HAP-1 (cell line): ENCODE measurements at regions not wholly inside any gene's neighbourhood (a gene's known extent, or its start where the extent isn't known, plus 50 kb on each side); places are given as distances from the start of the nearest gene placed in this dataset.
"Not testable (repeated sequence)": the region's sequence is repeated elsewhere in the genome, so short reads cannot be mapped to it uniquely, and the experiment has no call there.

Experiments
- DNase-seq, 2 experiments: peaks; one replicate each; pipeline ENCODE4 v3.0.0-alpha.2; 2016 to 2020; ENCODE audit warnings: low spot score in 2 of 2
- H3K27me3 ChIP-seq: fragments of 250-450 bp; sonication (Bioruptor Pico); 2 replicates; pipeline ENCODE4 v1.5.1; 2020; ENCODE audit warnings: low read depth, mild to moderate bottlenecking, moderate library complexity
- H3K36me3 ChIP-seq: fragments of 250-450 bp; sonication (Bioruptor Pico); replicated peaks from 2 replicates; pipeline ENCODE4 v1.5.1; 2020; ENCODE audit warnings: mild to moderate bottlenecking
- H3K4me1 ChIP-seq: fragments of 250-450 bp; sonication (Bioruptor Pico); 2 replicates; pipeline ENCODE4 v1.5.1; 2020; ENCODE audit warnings: mild to moderate bottlenecking
- H3K4me3 ChIP-seq: fragments of 250-450 bp; sonication (Bioruptor Pico); 2 replicates; pipeline ENCODE4 v1.5.1; 2020; ENCODE audit warnings: mild to moderate bottlenecking, moderate library complexity
- H3K9me3 ChIP-seq: fragments of 250-450 bp; sonication (Bioruptor Pico); 2 replicates; pipeline ENCODE4 v1.5.1; 2020; ENCODE audit warnings: mild to moderate bottlenecking, moderate library complexity
- in situ Hi-C: fragments of 300-500 bp; cut with MboI; formaldehyde crosslinking; loops from 3 replicates; pipeline ENCODE4 v1.14.3; 2020; ENCODE audit warnings: low sequenced_read_pairs, inconsistent platforms, mixed read lengths

- H3K36me3 ChIP-seq, H3K27me3 ChIP-seq, in situ Hi-C loops, H3K4me3 ChIP-seq, H3K9me3 ChIP-seq, DNase-seq: not testable (repeated sequence)
- H3K4me1 ChIP-seq, result peaks cover 18% of the 10 kb centered on the region
Observed at GRCh38 chr16:58790816-58791557, 56.9 kb upstream of the GOT2 start.

- peaks cover 18% of the 10 kb centered on the region for H3K4me1 ChIP-seq
- H3K27me3 ChIP-seq, result no peaks in the 10 kb centered on the region
- no peaks in the 10 kb centered on the region for H3K9me3 ChIP-seq
- DNase-seq, result no peak
- in situ Hi-C loops, result no loop called here
- H3K36me3 ChIP-seq, result no peaks in the 10 kb centered on the region
- H3K4me3 ChIP-seq, result no peak overlapping the region
Observed at GRCh38 chr16:58789351-58789750, 55.2 kb upstream of the GOT2 start.
